ENCODE measurements at regions not wholly inside any gene's neighbourhood (a gene's known extent, or its start where the extent isn't known, plus 50 kb on each side); places are given as distances from the start of the nearest gene placed in this dataset.

DNA sequence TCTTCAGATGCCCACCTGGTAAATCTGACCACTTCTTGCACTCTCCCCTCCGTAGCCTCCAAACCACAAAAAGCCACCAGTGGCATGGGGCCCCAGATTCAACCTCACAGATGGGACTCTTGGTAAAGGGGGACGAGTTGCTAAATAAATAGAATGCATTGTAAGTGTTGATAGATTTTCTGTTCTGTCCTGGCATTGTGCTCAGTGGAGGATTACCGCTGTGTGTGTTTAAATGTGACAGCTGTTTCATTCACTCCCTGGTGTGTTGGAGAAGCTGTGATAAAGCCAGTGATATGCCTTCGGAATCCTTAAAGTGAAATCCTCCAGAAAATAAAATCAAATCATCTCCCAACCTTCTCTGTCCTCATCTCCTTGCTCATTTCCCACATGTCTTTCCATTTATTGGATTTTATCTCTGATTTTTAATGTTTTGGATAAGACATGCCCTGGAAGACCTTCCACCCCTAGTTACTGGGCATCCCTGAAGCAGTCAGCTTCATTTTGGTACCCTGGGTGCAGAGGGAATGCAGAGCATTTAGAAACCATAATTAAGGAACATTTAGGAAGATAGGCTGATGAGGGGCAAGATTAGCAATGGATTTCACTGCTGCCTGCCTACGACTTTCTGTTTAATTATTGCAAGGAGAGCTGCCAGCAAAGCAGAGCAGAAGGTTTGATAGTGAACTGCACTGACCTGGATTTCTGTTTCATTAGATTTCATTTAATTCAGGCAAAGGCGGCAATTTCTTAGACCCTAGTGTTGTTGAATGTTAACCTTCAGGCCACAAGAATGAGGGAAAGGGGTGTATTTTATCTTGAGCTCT lies 460.9 kb upstream of the KIRREL3 start:
- no peak for DNase-seq

DNA sequence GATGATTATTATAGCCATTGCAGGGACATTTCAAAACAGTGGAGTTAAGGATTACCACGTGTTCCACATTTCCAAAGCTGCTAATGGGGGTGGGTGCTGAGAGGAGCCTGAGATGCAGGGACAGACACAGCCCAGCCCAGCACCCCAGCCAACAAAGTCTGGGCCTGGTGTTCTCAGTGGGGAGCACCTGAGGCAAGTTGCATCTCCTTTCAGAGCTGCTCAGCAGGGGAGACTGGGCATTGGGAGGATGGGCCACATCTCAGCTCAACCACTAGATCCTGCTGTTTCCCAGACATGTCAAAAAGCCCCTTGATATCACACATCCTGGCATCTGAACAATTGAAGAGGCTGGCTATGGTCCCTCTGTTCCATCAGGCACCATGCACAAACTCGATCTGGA lies 458.0 kb upstream of the KIRREL3 start:
- no peak for DNase-seq

DNA sequence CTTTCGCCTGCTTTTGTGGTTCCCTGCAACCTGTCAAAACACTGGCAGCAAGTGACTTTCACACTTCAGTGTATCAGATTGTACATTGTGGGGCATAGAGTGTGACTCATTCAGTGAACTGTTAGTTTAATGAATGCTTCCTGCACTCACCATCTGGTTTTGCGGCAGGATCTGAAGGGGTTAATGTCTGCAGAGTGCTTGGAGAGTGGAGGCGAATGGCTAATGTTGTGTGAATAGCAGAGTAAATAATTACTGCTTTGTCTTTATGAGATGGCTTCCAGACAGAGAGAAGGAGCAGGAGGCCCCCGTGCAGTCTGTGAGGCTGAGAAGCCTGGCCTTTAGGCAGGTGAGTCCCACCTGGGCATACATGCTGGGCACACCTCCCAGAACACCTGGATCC lies 454.3 kb upstream of the KIRREL3 start:
- DNase-seq = no peak

DNA sequence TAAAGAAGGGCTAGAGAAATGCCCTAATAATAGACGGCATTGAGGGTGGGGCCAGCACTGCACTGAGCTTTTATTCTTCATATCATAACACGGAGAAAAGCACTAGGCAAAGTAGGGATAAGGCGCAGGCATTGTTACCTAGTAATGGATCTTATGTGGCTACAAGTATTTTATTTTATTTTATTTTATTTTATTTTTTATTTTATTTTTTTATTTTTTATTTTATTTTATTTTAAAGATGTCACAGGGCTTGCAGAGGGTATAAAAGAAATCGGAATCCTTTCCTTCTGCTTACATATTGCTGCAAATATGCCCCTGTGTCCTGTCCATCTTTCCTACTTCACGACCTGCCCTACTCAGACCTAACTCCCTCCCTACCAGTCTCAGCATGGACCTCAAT lies 452.0 kb upstream of the KIRREL3 start:
- DNase-seq = no peak

DNA sequence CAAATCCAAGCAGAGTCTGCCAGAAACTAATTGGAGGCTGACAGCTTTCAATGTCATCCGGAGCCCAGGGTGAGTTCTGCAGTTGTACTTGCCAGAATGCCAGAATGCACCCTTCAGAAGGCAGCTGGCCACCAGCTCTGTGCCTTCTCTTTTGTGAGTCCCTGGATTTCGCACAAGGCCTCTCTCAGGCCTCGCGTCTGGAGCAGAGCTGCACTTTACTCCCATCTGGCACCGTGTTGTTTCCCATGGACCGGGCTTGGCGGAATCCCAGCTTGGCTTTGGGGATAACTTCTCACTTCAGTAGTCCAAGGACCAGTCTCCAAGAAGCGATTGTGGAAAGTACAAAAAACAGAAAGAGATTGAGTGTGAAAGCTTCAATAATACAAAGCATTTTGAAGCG lies 451.3 kb upstream of the KIRREL3 start:
- DNase-seq = peak; percentile 80

DNA sequence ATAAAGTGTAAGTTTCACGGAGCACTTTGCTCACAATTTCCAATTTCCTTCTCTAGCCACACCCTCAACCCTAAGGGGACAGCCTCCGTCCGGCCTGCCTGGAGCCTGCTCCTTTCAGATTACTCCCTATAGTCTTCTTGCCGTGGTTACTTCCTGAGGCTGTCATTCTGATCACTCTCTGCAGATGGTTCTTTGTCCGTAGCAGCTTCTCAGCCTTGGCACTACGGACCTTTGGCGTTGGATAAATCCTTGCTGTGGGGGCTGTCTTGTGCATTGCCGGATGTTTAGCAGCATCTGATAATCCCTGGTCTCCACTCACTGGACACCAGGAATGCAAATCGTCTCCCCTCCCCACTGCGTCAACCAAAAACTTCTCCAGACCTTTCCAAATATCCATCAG lies 447.5 kb upstream of the KIRREL3 start:
- DNase-seq = no peak

DNA sequence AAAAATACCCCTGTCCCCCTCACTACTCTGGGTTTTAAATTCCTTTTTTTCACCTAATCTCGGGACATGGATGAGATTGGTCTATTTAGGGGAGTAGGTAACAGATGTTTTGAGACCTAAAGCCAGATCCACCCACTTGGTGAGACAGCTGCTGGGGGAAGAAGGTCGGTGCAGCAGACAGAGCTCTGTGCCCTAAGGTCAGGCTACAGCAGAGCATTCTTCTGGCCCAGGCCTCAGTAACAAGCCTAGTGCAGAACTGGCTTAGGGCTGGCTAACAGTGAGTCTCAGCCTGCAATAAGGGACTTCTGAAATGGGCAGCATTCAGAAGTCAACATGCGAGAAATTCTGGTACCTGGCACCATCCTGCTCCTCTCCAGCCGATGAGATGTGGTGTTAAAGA lies 444.9 kb upstream of the KIRREL3 start:
- DNase-seq = no peak

DNA sequence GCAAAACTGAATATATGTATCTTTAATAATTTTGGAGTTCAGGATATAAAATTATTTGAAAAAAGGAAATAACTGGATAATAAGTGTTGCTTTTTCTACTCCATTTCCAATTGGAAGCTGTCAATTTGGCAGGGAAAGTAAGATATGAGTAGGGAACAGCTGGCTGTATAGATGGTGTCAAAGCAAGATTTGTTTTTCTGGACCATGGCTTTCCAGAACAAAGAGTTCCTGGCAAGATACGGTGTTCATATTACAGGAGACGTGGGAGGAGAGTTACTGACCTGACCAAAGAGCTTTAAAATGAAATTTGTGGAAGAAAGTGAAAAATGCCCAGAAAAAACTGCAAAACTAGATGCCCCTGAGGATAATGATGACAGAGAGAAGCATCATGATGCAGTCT lies 442.7 kb upstream of the KIRREL3 start:
- DNase-seq = no peak

DNA sequence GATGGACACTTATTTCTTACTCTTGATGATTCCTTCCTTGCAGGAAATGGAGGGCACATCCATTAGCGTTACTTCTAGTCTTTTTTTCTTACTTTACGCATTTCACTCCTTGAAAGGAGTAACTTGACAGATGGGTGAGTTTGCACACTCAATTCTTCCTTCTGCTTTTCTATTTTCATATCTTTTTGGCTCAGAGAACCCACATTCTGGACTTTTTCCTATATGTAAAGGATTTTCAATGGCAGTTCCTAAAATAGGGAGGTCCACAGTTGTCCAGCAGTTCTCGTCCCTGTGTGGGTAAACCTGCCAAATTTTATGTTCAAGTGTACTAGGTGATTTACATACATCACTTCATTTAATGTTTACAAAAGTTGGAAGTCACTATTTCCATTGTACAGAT lies 440.0 kb upstream of the KIRREL3 start:
- no peak for DNase-seq

DNA sequence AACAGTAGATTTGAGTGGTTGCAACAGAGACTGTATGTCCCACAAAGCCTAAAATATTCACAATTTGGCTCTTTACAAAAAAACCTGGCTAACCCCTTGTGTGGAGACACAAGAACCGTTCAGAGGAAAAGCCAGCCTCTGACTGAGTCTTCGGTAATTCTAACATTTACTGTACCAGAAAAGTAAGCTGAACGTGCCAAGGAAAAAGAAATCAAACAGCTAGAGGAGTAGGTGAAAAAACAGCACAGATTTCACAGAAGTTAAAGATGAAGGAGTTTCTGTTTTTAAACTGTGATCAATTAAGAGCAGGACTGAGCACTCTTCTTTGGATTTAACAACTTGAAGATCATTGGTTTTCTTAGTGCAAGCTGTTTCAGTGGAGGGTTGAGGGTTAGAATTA lies 424.7 kb upstream of the KIRREL3 start:
- no peak for DNase-seq

DNA sequence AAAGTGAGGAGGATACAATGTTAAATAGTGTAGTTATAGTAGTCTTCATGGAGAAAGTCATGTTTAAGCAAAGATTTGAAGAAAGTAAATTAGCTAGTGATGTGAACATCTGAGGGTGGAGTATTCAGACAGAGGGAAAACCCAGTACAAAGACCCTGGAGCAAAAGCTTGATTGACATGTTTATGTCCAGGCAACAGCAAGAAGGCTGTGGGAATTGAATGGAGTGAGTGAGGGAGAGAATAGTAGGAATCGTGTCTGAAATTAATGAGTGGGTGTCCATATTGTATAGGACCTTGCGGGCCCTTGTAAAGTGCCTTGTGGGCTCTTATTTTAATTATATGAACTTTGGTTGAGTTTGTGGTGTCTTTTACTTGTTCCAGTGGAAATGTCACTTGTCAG lies 424.1 kb upstream of the KIRREL3 start:
- DNase-seq = no peak

DNA sequence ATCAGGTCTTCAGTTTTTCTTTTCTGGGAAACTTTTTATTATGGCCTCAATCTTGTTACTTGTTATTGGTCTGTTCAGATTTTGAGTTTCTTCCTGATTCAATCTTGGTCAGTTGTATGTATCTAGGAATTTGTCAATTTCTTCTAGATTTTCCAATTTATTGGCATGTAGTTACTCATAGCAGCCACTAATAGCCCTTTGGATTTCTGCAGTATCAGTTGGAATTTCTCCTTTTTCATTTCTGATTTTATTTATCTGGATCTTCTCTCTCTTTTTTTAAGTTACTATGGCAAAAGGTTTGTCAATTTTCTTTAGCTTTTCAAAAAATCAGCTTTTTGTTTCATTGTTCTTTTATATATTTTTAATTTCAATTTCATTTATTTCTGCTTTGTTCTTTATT lies 419.6 kb upstream of the KIRREL3 start:
- no peak for DNase-seq

DNA sequence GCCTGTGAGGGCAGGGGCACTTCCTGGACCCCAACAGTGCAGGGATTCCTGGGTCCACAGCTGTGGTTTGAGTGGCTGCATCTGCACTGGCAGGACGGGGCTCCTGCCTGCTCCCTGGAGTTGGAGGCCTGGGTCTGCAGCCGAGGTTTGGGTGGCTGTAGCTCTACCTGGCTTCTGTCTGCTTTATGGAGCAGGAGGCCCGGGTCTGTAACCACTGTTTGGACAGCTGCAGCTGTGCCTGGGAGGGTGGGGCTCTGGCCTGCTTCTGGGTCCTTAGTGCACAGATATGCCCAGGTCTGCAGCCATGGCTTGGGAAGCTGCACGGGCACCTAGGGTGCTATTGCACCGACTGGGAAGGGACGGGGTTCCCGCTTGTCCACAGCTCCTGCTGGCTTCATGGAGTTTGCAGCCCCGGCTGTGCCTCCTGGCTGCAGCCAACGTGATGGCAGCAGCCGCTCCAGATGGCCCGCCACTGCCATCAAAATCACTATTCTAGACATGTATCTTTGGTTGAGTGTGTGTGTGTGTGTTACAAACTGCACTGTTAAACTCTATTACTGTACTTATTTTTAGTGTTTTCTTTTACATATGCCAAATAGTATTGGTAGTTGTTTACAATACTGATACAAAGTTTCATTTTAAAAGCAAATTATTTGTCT lies 412.3 kb upstream of the KIRREL3 start:
- DNase-seq = no peak

DNA sequence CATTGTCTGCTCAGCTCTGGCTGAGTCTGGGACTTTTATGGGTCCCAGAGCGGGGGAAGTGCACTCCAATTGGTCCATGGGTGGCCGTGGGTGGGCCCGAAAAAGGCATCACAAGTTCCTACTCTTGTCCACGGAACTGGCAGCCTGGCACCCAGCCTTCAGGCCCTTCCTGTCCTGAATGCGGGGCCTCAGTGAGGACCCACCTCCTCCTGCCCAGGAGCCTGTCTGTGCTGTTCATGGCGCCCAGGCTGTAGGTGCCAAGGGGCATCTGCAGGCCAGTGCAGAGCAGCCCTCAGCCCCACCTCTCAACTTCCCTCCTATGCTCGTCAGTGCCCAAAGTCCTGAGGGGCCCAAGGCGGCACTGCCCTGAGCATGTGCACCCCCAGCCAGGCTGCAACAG lies 411.7 kb upstream of the KIRREL3 start:
- no peak for DNase-seq

DNA sequence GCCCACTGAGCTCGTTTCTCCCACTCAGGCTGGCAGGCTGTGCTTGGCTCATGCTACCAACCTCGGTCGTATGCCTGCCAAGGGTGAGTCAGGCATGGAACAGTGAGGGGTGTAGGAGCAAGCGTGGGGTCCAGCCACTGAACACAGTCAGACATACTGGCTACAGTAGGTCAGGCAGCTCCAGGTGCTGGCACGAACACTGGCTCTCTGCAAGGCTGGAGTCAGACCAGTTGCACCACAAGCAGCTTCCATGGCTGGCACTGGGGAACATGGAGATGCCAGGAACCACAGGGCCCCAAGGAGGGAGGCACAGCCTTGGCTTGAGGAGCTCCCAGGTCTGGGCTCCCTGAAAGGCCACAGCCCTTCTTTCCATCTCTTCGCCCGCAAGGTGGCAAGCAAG lies 410.7 kb upstream of the KIRREL3 start:
- no peak for DNase-seq

DNA sequence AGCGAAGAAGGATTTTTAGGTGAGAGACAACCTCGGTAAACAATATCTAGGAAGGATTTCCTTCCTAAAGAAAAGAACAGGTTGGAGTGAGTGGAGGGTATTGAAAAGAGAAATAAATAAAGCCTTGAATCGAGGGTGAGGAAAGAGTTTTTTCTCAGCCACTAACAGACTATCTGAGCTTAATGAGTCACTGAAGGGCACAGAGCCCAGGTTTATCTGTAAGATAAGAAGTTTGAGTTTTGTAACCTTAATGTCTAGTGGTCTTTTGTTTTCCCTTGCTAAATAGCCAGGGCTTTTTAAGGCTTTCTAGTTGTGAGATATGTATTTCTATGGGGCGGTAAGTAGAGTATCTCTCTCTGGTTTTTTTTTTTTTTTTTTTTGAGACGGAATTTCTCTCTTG lies 394.5 kb upstream of the KIRREL3 start:
- DNase-seq = no peak

DNA sequence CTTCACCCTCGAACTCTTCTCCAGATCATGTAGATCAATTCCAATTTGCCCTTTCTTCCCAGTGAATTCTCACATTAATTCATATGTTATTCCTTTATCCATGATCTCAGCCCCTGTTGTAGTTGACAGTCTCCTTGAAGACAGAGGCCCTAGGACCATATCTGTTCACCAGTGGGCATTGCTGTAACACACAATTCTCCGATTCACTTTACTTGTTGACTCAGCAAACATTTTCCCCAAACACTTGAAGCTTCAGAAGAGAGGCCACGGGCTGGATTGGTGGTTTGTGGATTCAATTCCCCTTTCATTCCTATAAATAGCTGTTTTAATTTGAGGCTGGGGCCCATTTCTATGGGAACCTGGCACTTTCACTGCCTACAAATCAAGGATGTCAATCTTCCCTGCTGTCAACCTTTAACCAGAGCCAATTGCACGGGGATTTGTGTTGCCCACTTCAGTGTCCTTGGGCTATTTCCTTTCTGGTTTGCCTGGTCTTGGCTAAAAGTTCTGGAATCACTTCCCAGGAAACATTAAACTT lies 393.0 kb upstream of the KIRREL3 start:
- DNase-seq = no peak

DNA sequence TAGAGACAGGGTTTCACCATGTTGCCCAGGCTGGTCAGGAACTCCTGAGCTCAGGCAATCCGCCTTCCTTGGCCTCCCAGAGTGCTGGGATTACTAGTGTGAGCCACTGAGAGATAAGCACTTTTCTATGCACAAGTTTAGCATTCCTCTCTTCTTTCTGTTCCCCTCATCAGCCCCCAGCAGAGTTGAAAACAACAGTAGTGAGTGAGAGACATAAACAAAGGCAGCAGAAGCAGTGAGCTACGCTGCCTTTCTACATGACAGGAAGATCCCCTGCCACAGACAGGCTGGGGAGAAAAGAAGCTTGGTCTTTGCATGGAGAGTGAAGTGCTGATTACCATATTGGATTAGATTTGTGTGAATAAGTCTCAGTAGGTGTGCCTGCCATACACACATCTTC lies 392.0 kb upstream of the KIRREL3 start:
- no peak for DNase-seq

DNA sequence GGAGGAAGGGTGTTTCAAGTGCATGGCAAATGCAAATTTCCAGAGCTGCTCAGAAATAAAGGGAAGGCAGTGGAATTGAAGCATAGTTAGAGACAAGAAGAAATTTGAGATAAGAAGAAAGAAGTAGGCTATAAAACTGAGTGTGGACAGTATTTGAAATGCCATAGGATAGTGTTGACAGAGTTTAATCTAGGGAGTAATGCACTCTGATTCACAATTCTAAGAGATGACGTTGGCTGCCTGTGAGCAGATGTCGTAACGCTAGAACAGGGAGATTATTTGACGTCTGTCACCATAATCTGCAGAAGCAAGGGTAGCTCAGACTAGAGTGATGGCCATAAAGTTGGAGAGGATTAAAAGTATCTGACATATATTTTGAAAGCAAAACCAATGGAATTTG lies 389.9 kb upstream of the KIRREL3 start:
- DNase-seq = no peak

DNA sequence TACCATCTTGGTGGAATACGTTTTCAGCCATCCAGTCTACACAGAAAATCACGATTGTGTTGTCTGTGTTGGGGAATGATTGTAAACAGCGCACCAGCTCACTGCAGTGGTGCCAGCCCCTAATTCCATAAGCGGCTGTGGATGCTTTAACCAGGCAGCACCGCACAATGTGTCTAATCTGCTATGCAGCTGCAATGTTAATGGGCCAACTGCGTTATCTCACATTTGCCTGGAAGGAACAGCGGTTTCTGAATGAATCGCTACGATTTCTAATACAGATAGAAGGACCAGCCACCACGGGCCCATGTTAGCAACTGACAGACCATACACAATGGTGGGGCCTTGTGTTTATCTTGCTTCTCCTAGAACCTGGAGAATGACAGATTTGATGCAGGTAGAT lies 384.5 kb upstream of the KIRREL3 start:
- no peak for DNase-seq

DNA sequence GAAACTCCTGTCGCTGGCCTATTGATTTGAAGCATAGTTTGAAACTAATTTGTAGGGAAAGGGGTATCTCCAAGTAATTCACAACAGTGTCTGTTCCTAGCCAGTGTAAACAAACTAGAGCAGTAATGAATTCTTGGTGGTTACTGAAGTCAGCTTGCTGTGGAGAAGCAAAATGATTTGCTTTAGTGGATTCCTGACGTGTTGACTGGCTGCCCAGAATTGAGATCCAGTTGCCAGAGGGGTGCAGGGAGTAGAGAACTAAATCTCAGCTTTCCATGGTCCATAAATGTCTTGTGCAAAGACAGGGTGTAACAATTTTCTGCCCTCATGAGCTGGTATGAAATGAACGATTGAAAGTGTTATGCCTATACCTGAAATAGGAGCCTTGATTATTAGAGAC lies 382.5 kb upstream of the KIRREL3 start:
- no peak for DNase-seq

DNA sequence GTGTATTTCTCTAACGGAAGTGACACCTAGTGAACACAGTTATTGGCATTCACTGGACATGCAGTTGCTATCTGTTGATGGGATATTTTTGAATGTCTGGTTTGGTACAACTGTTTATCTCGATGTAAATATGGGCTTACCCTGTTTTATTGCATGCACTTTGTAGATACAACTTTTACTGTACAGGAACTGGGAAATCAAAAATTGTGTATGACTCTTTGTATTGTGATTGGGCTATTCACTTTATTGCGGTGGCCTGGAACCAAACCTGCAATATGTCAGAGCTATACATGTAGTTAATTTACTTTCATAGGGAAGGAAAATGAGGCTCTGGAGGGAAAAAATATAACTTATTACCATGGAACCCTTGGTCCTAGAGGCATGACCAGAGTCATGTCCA lies 380.7 kb upstream of the KIRREL3 start:
- DNase-seq = no peak

DNA sequence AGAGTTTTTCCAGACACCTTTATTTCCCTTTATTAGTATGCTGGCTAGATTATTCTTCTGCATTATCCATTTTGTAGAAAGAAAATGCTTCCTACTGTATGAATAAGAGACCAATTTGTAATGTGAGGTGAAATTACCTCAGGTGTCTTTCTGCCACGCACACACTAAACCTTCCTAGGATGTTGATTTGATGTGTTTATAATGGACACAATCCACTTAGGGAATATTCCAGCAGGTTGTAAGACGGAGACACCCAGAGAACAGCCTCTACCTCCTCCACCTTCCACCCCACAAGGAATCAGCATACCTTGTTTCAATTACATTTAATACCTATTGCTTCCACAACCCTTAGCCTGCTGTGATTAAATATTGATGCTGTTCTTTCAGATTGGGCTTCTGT lies 379.1 kb upstream of the KIRREL3 start:
- no peak for DNase-seq

DNA sequence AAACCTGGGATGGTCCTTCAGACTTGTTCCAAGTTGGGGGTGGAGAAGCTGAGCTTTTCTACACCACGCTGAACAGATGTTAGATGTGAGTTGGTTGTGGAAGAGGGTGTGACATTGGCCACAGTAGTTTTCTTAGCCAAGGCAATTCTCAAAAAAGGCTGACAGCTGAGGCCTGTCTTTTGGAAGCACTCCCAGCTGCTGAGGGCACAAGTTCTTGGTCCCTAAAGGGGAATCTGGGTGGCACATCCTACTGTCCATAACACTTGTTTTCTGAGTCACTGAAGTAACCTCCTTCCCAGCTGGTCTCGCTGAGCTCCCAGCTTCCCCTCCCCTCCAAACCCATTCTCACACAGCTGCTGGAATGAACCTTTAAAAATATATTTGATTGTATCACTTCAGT lies 375.7 kb upstream of the KIRREL3 start:
- DNase-seq = no peak

DNA sequence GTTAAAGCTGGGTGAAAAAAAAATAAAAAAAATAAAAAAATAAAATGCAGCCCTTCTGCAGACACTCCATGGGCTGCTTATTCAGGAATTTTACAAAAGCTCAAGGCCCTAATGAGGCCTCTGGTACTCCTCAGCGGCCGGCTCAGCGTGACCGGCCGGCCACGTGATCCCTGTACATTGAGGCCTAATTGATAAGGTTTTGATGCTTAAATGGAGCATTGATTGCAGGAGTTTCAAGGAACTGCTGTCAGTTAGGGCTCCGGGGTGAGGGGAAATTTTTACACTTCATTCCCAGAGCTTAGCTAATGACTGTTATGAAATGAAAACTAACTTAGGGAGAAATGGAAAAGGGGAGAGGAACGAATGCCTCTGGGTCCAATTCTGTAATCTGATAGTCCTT lies 368.8 kb upstream of the KIRREL3 start:
- DNase-seq = no peak
